ENCODE measurements at regions not wholly inside any gene's neighbourhood (a gene's known extent, or its start where the extent isn't known, plus 50 kb on each side); places are given as distances from the start of the nearest gene placed in this dataset.

DNA sequence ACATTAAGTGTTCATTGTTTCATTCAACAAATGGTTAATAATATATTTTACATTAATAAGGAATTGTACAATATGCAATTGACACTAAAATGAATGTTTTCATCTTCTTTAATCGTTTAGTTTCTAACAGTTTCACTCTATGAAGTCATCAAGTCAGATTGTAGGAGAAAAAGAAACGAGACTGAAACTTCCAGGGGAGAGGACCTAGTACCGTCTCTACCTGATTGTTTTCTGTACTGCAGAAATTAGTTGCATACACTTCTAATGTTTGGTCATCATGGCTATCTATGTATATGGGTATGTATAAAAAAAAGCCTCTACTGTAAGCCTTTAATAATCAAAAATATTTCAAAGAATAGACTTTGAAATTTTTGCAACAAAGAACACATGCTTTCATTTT, 1350.9 kb downstream of the ARAP2 start:
- no peak overlapping the region for H3K27ac ChIP-seq (ENCODE audit: low read length)
- no peak overlapping the region for H3K4me3 ChIP-seq (ENCODE audit: low read depth in 2 of 2, low read length in 2 of 2)
- in situ Hi-C loops (cut with HindIII; ENCODE audit: low pct_unique_long_range_greater_than_20kb, low sequenced_read_pairs) (no loop called here), intact Hi-C loops (cut with micrococcal nuclease; ENCODE audit: unreplicated experiment) (no loop called here)
- H3K36me3 ChIP-seq (ENCODE audit: control insufficient read depth, insufficient read depth, low read length), result no peaks in the 10 kb centered on the region
- no peaks in the 10 kb centered on the region for H3K4me1 ChIP-seq (ENCODE audit: control insufficient read depth, insufficient read depth, low read length)
- ChIA-PET POLR2A (no interaction called here), CTCF (no interaction called here)
- no peak for TF ChIP-seq SIN3A (IDR thresholded peaks at IDR 0.05; ENCODE audit: borderline replicate concordance, insufficient read depth, low read depth, low read length)
- TF ChIP-seq, protein P1, sequence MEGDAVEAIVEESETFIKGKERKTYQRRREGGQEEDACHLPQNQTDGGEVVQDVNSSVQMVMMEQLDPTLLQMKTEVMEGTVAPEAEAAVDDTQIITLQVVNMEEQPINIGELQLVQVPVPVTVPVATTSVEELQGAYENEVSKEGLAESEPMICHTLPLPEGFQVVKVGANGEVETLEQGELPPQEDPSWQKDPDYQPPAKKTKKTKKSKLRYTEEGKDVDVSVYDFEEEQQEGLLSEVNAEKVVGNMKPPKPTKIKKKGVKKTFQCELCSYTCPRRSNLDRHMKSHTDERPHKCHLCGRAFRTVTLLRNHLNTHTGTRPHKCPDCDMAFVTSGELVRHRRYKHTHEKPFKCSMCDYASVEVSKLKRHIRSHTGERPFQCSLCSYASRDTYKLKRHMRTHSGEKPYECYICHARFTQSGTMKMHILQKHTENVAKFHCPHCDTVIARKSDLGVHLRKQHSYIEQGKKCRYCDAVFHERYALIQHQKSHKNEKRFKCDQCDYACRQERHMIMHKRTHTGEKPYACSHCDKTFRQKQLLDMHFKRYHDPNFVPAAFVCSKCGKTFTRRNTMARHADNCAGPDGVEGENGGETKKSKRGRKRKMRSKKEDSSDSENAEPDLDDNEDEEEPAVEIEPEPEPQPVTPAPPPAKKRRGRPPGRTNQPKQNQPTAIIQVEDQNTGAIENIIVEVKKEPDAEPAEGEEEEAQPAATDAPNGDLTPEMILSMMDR (IDR thresholded peaks at IDR 0.05), result no peak
- TF ChIP-seq POLR2AphosphoS5 (IDR thresholded peaks at IDR 0.05; ENCODE audit: low read depth, low read length), result no peak
- TF ChIP-seq TCF7L2 (IDR thresholded peaks at IDR 0.05; ENCODE audit: low read depth, low read length), result no peak
- no peak for TF ChIP-seq REST (IDR thresholded peaks at IDR 0.05; ENCODE audit: insufficient read depth in 1 of 2, low read depth in 2 of 2, low read length in 1 of 2)
- no peaks in the 10 kb centered on the region for H3K27me3 ChIP-seq (ENCODE audit: control insufficient read depth, insufficient read depth, low read length)
- ATAC-seq (no peak), DNase-seq (ENCODE audit: low read depth, low spot score) (no peak)
- H3K9me3 ChIP-seq (ENCODE audit: control insufficient read depth, insufficient read depth, low read depth, low read length), result no peaks in the 10 kb centered on the region
- BruUV-seq (replicated peaks), result no TSS peak

GRCh38 chr4:34920032-34920431, 1324.3 kb downstream of the ARAP2 start:
- no peak overlapping the region for H3K27ac ChIP-seq (ENCODE audit: low read length)
- no TSS peak for BruUV-seq (replicated peaks)
- in situ Hi-C loops (cut with HindIII; ENCODE audit: low pct_unique_long_range_greater_than_20kb, low sequenced_read_pairs) (no loop called here), intact Hi-C loops (cut with micrococcal nuclease; ENCODE audit: unreplicated experiment) (no loop called here)
- DNase-seq (ENCODE audit: low read depth, low spot score), result no peak
- H3K4me3 ChIP-seq (ENCODE audit: low read depth in 2 of 2, low read length in 2 of 2), result no peak overlapping the region
- ATAC-seq, result no peak
- CTCF ChIA-PET, result no interaction called here
- no peaks in the 10 kb centered on the region for H3K36me3 ChIP-seq (ENCODE audit: control insufficient read depth, insufficient read depth, low read length)
- POLR2A ChIA-PET, result no interaction called here
- H3K4me1 ChIP-seq (ENCODE audit: control insufficient read depth, insufficient read depth, low read length), result no peaks in the 10 kb centered on the region
- no peaks in the 10 kb centered on the region for H3K9me3 ChIP-seq (ENCODE audit: control insufficient read depth, insufficient read depth, low read depth, low read length)
- TF ChIP-seq TCF7L2 (IDR thresholded peaks at IDR 0.05; ENCODE audit: low read depth, low read length) (no peak), REST (IDR thresholded peaks at IDR 0.05; ENCODE audit: insufficient read depth in 1 of 2, low read depth in 2 of 2, low read length in 1 of 2) (no peak), POLR2AphosphoS5 (IDR thresholded peaks at IDR 0.05; ENCODE audit: low read depth, low read length) (no peak)
- TF ChIP-seq, protein P1 (IDR thresholded peaks at IDR 0.05), result no peak
- no peaks in the 10 kb centered on the region for H3K27me3 ChIP-seq (ENCODE audit: control insufficient read depth, insufficient read depth, low read length)

Data from Panc1 (cell line).